HCT116 (cell line): ENCODE measurements at regions not wholly inside any gene's neighbourhood (a gene's known extent, or its start where the extent isn't known, plus 50 kb on each side); places are given as distances from the start of the nearest gene placed in this dataset.

Source experiments
- ATAC-seq: fragments of 200-7000 bp; cut with Tn5 transposase; 2 replicates; pipeline ENCODE4 v1.9.1; 2020; ENCODE audit warnings: mild to moderate bottlenecking, moderate library complexity
- BruUV-seq: library from RNA; stranded (reverse); fragments of 400-500 nt; replicated peaks from 2 replicates; lab custom pipeline; 2021; lab: Mats Ljungman, UMichigan
- CTCF ChIA-PET: fragments of 300-600 bp; sonication (Branson Sonifier 250); formaldehyde crosslinking; loops from one replicate; lab custom pipeline; 2021; ENCODE audit warnings: antibody characterized with exemption; lab: Charles Lee
- POLR2A ChIA-PET: fragments of 300-600, 350-600 bp; sonication (Branson Sonifier 250); formaldehyde crosslinking; loops from one replicate; lab custom pipeline; 2021; ENCODE audit warnings: antibody characterized with exemption; lab: Charles Lee
- RAD21 ChIA-PET, 2 experiments: fragments of 300-600 bp; sonication (Branson Sonifier 250); formaldehyde crosslinking; loops; one replicate each; lab custom pipeline; 2023; ENCODE audit warnings: low total read pairs in 2 of 2; ENCODE audit not compliant: uncharacterized antibody in 2 of 2, unreplicated experiment in 2 of 2, low non-redundant PET in 1 of 2; lab: Charles Lee
- DNase-seq: peaks from one replicate; pipeline ENCODE4 v3.0.0-alpha.2; 2010; ENCODE audit warnings: low read depth, low spot score
- H2AFZ ChIP-seq: fragments of 200-600 bp; shearing (Covaris generic), sonication (generic); 2 replicates; pipeline ENCODE4 v1.6.1; 2017; ENCODE audit warnings: low read depth, mixed run types, mixed read lengths, antibody characterized with exemption, low read length; ENCODE audit not compliant: poor library complexity, severe bottlenecking
- H3K27ac ChIP-seq: 2 replicates; pipeline ENCODE4 v1.5.1; 2012; ENCODE audit warnings: low read depth, low read length
- H3K27me3 ChIP-seq: fragments of 200-600 bp; sonication (generic); 2 replicates; pipeline ENCODE4 v1.6.1; 2016; ENCODE audit warnings: mixed run types, low read length, mixed read lengths; ENCODE audit not compliant: insufficient read depth
- H3K36me3 ChIP-seq, 2 experiments: fragments of 200-500 bp in 1 of 2; fragments of 200-600 bp in 1 of 2; sonication (Bioruptor generic) in 1 of 2; sonication (generic) in 1 of 2; 2 replicates each; pipeline versions ENCODE4 v1.5.1 to v1.6.1; 2014 to 2016; ENCODE audit warnings: low read length in 2 of 2, inconsistent platforms in 1 of 2, mixed read lengths in 1 of 2, mixed run types in 1 of 2; ENCODE audit not compliant: insufficient read depth in 2 of 2, control insufficient read depth in 1 of 2
- H3K4me1 ChIP-seq, 2 experiments: fragments of 200-600 bp in 1 of 2; sonication (generic) in 1 of 2; 2 replicates each; pipeline versions ENCODE4 v1.5.1 to v1.6.1; 2012 to 2017; ENCODE audit warnings: low read length in 2 of 2, inconsistent platforms in 1 of 2, mild to moderate bottlenecking in 1 of 2, mixed read lengths in 1 of 2, mixed run types in 1 of 2, moderate library complexity in 1 of 2; ENCODE audit not compliant: insufficient read depth in 2 of 2, control insufficient read depth in 1 of 2
- H3K4me2 ChIP-seq: fragments of 200-600 bp; sonication (generic); 2 replicates; pipeline ENCODE4 v1.6.1; 2017; ENCODE audit warnings: mixed run types, low read length, mixed read lengths
- H3K4me3 ChIP-seq, 2 experiments: fragments of 200-600 bp in 1 of 2; sonication (generic) in 1 of 2; replicated peaks in 1 of 2; 2 replicates each; pipeline ENCODE4 v1.5.1; 2011 to 2016; ENCODE audit warnings: low read length in 2 of 2, control low read depth in 1 of 2, low read depth in 1 of 2, mild to moderate bottlenecking in 1 of 2, mixed read lengths in 1 of 2, mixed run types in 1 of 2
- H3K79me2 ChIP-seq: fragments of 200-600 bp; sonication (generic); 2 replicates; pipeline ENCODE4 v1.6.1; 2017; ENCODE audit warnings: mild to moderate bottlenecking, mixed run types, low read length, moderate library complexity, mixed read lengths; ENCODE audit not compliant: insufficient read depth
- H3K9ac ChIP-seq: fragments of 200-600 bp; sonication (generic); 2 replicates; pipeline ENCODE4 v1.6.1; 2016; ENCODE audit warnings: low read length, mixed read lengths
- H3K9me2 ChIP-seq: fragments of 200-600 bp; sonication (generic), shearing (Covaris generic); 2 replicates; pipeline ENCODE4 v1.6.1; 2017; ENCODE audit warnings: mixed run types, mild to moderate bottlenecking, moderate library complexity; ENCODE audit not compliant: insufficient read depth
- H3K9me3 ChIP-seq, 2 experiments: fragments of 200-500 bp in 1 of 2; fragments of 200-600 bp in 1 of 2; sonication (Bioruptor generic) in 1 of 2; sonication (generic) in 1 of 2; 2 replicates each; pipeline ENCODE4 v1.6.1; 2014 to 2017; ENCODE audit warnings: low read length in 2 of 2, mixed read lengths in 2 of 2, inconsistent platforms in 1 of 2, low read depth in 1 of 2, mild to moderate bottlenecking in 1 of 2, mixed run types in 1 of 2, moderate library complexity in 1 of 2; ENCODE audit not compliant: control insufficient read depth in 1 of 2, insufficient read depth in 1 of 2
- H4K20me1 ChIP-seq: fragments of 200-600 bp; sonication (generic), shearing (Covaris generic); 2 replicates; pipeline ENCODE4 v1.6.1; 2017; ENCODE audit warnings: mixed run types, mild to moderate bottlenecking, moderate library complexity; ENCODE audit not compliant: insufficient read depth
- ATF3 ChIP-seq: IDR thresholded peaks from 2 replicates; pipeline ENCODE4 v1.6.1; 2012
- CBX3 ChIP-seq: IDR thresholded peaks from 2 replicates; pipeline ENCODE4 v1.6.1; 2012; ENCODE audit warnings: low read depth
- CEBPB ChIP-seq: IDR thresholded peaks from 2 replicates; pipeline ENCODE4 v1.6.1; 2012; ENCODE audit warnings: low read depth
- CTCF ChIP-seq, 3 experiments: fragments of 200-600 bp in 1 of 3; sonication (generic) in 1 of 3; IDR thresholded peaks in 2 of 3; conservative IDR thresholded peaks in 1 of 3; 2 replicates each; pipeline ENCODE4 v1.5.1; 2012 to 2017; ENCODE audit warnings: low read depth in 2 of 3, low read length in 2 of 3, antibody characterized with exemption in 1 of 3, borderline replicate concordance in 1 of 3, control low read depth in 1 of 3, mild to moderate bottlenecking in 1 of 3, mixed read lengths in 1 of 3, mixed run types in 1 of 3, moderate library complexity in 1 of 3; ENCODE audit not compliant: insufficient read depth in 1 of 3
- ELF1 ChIP-seq: IDR thresholded peaks from 2 replicates; pipeline ENCODE4 v1.6.1; 2012; ENCODE audit warnings: low read depth, borderline replicate concordance
- EZH2 ChIP-seq: fragments of 200-600 bp; sonication (generic); IDR thresholded peaks from 2 replicates; pipeline ENCODE4 v1.6.1; 2017; ENCODE audit warnings: antibody characterized with exemption, mixed run types
- EZH2phosphoT487 ChIP-seq: fragments of 200-600 bp; IDR thresholded peaks from 2 replicates; pipeline ENCODE4 v1.6.1; 2018; ENCODE audit warnings: antibody characterized with exemption, borderline replicate concordance
- FOSL1 ChIP-seq: IDR thresholded peaks from 2 replicates; pipeline ENCODE4 v1.6.1; 2012; ENCODE audit warnings: low read depth
- JUND ChIP-seq: IDR thresholded peaks from 2 replicates; pipeline ENCODE4 v1.6.1; 2012
- POLR2A ChIP-seq: IDR thresholded peaks from 2 replicates; pipeline ENCODE4 v1.7.0; 2011; ENCODE audit warnings: borderline replicate concordance; ENCODE audit not compliant: insufficient read depth, insufficient read length; ENCODE audit errors: extremely low read depth
- RAD21 ChIP-seq: IDR thresholded peaks from 2 replicates; pipeline ENCODE4 v1.6.1; 2012; ENCODE audit warnings: low read depth, mild to moderate bottlenecking
- REST ChIP-seq: IDR thresholded peaks from 2 replicates; pipeline ENCODE4 v1.6.1; 2012; ENCODE audit warnings: low read depth
- SIN3A ChIP-seq: IDR thresholded peaks from 2 replicates; pipeline ENCODE4 v1.6.1; 2012; ENCODE audit warnings: low read depth
- TCF7L2 ChIP-seq: IDR thresholded peaks from 2 replicates; pipeline ENCODE4 v1.7.0; 2011; ENCODE audit warnings: borderline replicate concordance, inconsistent platforms; ENCODE audit not compliant: insufficient read depth, insufficient read length; ENCODE audit errors: extremely low read depth
- YY1 ChIP-seq: IDR thresholded peaks from 2 replicates; pipeline ENCODE4 v1.6.1; 2011; ENCODE audit warnings: low read length, low read depth, moderate library complexity, mild to moderate bottlenecking; ENCODE audit not compliant: insufficient replicate concordance; ENCODE audit errors: extremely low read depth
- intact Hi-C: fragments of 100-400 bp; cut with micrococcal nuclease; formaldehyde crosslinking; loops from 2 replicates; pipeline ENCODE4 v1.10.0; 2022
- TF ChIP-seq, protein P1 (sequence below): IDR thresholded peaks from 2 replicates; pipeline ENCODE4 v1.6.1; 2012

DNA sequence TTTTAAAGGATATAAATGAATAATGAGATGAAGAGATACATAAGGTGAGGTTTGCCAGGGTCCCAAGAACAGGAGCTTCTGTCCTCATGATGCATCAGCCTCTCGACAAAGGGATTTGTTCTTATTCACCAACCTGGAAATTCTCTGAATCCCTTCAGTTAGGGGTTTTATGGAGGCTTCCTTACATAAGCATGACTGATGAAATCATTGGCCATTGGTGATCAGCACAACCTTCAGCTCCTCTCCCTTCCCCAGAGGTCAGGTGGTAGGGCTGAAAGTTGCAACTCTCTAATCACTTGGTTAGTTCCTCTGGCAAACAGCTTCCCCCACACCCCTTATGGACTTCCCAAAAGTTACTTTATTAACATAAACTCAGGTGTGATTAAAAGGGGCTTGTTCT is 222.0 kb downstream of the SPRY1 start:
- no peak for DNase-seq
- POLR2A ChIA-PET = no interaction called here
- Histone ChIP-seq H3K9me2 (no peaks in the 10 kb centered on the region), H3K27me3 (no peaks in the 10 kb centered on the region), H3K27ac (no peak overlapping the region), H3K4me2 (no peak overlapping the region), H3K79me2 (no peaks in the 10 kb centered on the region), H3K36me3 (no peaks in the 10 kb centered on the region), H3K9ac (no peak overlapping the region)
- intact Hi-C loops = no loop called here
- CTCF ChIA-PET = no interaction called here
- TF ChIP-seq RAD21 (no peak), JUND (no peak), ATF3 (no peak), YY1 (no peak), REST (no peak), SIN3A (no peak), CTCF (IDR thresholded peaks at IDR 0.05 in 2 of 3, conservative IDR thresholded peaks at IDR 0.05 in 1 of 3; ENCODE audit: borderline replicate concordance in 1 of 3, insufficient read depth in 1 of 3, low read depth in 2 of 3, low read length in 2 of 3) (no peak), EZH2phosphoT487 (no peak), ELF1 (no peak), EZH2 (no peak), CBX3 (no peak), TCF7L2 (no peak), POLR2A (no peak), FOSL1 (no peak), CEBPB (no peak)
- TF ChIP-seq, protein P1, sequence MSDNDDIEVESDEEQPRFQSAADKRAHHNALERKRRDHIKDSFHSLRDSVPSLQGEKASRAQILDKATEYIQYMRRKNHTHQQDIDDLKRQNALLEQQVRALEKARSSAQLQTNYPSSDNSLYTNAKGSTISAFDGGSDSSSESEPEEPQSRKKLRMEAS = no peak
- TF ChIP-seq, all 23 proteins: peak for 0
- no peak for ATAC-seq
- no peaks in the 10 kb centered on the region for H4K20me1 ChIP-seq
- no peaks in the 10 kb centered on the region for H3K9me3 ChIP-seq
- no TSS peak for BruUV-seq
- no peak overlapping the region for H2AFZ ChIP-seq
- RAD21 ChIA-PET = no interaction called here
- no peaks in the 10 kb centered on the region for H3K4me1 ChIP-seq
- H3K4me3 ChIP-seq = no peak overlapping the region
